Hypothalamus (tissue), 51 donors: ENCODE measurements at regions not wholly inside any gene's neighbourhood (a gene's known extent, or its start where the extent isn't known, plus 50 kb on each side); places are given as distances from the start of the nearest gene placed in this dataset.
A peak's percentile ranks its signal among the peaks of the same experiment; 100 is the strongest.

Experiments
- DNase-seq, 51 donors: peaks; one replicate each; lab custom pipeline; 2025; lab: John Stamatoyannopoulos, UW

DNA sequence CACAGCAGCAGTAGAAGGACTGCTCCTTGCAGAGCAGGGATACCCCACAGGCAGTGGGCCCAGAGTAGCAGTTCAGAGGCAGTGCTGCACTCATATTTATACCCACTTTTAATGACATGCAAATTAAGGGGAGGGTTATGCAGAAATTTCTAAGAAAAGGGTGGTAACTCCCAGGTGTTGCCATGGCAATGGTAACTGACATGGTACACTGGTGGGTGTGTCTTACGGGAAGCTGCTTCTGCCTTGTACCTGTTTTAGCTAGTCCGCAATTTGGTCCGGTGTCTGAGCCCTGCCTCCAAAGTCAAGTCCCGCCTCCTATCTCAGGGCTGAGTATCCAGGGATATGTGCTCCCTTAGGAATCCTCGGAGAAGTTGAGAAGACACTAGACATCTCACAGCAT, 79.2 kb upstream of the UQCRFS1 start:
- no peak for DNase-seq

DNA sequence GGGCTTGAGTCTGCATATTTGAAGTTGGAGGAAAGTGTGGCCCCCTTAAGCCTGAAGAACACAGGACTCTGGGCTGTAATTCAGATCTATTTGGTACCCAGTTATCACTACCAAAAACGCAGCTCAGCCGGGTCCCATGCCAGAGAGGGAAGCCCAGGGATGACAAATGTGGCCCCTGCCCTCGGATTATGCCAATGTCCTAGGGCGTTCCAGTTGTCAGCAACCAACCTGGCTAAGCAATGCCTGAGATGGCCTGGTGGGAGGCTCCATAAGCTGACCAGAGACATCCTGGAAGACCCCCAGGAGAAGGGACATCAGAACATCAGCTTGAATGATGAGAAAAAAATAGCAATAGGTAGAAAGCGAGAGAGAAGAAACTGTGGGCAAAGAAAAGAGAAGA, 79.6 kb upstream of the UQCRFS1 start:
- no peak for DNase-seq

- DNase-seq = no peak
These were observed 80.3 kb upstream of the UQCRFS1 start for GRCh38 chr19:29293292-29293691.

- no peak for DNase-seq
These were observed 80.9 kb upstream of the UQCRFS1 start for GRCh38 chr19:29293736-29294342.

DNA sequence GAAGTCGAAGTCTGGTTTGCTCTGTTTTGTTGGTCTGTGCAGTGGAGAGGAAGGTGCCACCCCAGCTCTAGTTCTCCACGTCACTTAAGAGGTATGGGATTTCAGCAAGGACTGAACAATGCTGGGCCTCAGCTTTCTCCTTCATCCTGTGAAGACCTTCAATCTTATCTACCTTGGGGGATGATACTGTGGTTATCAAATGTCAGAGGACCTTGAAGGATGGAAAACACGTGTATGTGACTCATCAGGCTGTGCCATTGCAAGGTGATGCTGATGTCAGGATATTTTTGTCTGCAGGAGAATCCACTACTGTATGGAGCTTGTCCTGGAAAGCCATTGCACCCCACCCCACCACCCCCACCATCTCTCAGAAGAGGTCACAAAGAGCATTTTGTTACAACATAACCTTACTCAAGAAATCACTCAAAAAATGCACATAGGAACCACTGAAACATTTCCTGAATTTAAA, 81.4 kb upstream of the UQCRFS1 start:
- no peak for DNase-seq

DNA sequence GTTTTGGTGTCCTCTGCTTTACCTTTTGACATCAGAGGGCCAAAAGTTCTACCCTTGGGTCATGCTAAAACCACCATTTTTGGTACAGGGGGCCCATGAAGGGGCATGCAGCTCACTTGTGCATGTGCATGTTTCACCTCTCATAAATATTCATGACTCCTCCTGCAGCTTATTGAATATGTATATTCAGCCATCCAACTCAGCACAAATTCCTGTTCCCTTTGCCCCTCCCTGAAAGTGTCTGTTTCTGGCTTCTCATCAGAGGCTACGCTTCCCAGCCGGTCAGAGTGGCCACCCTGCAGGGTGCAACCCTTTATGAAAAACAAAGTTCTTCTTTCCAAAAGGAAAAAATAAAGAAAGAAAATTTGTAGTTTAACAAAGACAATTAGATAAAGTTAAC, 82.3 kb upstream of the UQCRFS1 start:
- no peak for DNase-seq

DNA sequence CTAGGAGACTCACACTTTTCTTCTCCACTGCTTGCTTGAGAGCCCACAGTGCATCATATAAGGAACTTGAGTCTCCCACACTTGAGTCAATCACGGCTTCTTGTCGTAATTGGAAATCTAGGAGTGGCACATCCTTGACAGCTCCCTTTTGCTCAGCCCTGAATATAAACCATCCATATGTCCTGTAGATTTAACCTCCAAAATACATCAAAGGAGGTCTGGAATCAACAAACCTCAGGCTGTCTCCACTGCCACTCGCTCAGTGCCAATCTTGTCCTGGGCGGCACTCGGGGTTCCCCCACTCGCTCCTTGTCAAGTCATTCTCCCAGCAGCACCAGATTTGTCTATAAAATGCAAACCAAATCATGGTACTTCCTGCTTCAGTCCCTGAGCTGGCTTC, 84.4 kb upstream of the UQCRFS1 start:
- DNase-seq = no peak

DNA sequence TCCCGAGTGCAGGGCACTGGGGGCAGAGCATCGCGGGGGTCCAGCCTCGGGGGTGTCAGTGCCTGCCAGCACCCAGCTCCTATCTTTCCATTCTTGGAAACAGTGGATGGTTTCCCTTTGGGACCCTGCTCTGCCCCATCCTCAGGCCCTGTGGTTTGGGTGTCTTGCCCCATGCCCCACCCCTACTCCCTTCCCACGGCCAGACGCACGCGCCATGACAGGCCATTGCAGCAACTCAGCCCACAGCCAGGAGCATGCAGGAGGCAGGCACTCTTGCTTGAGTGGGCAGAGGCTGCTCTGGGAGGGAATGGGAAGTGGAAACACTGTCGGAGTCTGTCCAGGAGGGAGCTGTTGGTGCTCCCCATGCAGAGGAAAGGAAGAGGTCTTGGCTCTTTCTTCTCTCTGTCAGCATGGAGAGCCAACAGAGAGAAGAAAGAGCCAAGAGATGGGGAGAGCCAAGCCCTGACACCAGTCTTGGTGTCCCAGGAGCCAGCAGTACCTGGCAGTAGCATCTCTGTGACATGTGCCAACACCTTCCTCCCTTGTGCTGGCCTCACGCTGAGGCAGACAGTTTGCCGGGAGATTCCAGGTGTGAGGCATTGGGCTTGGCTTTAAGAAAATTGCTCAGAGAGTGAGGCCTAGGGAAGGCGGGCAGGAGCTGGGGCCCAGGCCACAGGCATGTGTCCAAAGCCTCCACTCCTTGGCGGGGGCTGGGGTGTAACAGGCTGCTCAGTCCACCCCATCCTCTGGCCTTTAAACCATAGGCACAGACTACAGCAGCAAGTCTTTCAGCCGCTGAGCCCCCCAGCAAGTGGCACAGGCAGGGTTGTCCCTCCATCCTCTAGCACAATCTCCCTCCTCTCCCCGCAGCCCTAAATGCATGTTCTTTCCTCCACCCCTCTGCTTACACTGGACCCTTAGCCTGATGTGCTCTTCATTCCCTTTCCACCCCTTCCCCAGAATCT, 86.7 kb upstream of the UQCRFS1 start:
- no peak for DNase-seq

- DNase-seq = no peak
These were observed 89.3 kb upstream of the UQCRFS1 start for GRCh38 chr19:29302002-29302928.

DNA sequence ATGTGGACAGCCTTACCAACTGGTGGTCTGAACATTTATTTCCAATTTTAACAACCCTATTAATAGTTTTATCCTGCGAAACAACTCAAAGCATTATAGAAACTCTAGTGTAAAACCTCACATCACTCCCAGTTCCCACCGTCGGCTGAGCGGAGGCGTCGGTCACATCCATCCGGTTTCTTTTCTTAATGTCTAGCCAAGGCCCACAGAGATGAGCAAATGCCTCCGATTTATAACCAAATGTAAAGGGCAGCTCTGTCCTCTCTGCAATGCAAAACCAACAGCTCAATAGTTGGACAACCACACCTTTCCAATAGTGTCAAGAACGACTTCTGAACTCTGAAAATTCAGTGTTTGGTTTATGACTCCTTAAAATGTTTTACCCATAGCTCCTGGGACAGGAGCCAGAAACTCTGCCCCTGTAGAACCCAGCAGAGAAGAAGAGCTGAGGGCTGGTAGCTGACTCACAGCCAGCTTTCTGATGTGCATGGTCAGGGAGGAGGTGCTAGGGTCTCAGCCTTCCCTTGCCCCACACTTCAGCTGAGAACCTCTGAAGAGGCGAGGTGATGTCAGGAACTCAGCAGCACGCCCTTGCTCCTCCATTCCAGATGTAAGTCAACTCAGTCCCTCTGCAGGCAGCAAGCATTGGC, 90.2 kb upstream of the UQCRFS1 start:
- no peak for DNase-seq

DNA sequence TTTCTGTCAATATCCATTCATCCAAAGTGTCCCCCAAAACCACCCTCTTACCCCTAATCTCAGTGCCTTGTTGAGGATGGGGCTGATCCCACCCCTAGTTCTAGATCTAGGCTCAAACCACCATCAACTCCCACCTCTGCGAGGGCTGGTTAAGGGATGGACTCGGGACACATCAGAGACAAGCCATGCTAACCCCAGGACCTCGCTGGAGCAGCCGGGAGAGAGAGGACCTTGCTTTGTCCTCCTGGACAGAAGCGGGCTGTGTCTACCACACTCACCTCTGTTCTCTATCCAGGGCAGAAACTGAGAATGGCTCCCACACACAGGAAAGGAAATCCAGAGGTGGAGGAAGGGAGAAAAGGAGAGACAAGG, 90.8 kb upstream of the UQCRFS1 start:
- DNase-seq = no peak

DNA sequence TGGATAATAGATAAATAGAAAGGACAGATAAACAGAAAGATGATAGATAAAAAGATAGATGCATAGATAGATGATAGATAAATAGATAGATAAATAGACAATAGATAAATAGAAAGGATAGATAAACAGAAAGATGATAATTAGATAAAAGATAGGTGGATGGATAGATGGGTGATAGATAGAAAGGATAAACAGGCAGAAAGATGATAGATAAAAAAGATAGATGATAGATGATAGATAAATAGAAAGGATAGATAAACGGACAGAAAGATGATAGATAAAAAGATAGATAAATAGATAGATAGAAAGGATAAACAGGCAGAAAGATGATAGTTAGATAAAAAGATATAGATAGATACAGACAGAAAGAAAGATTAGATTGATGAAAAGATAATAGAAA, 92.3 kb upstream of the UQCRFS1 start:
- no peak for DNase-seq

- DNase-seq = no peak
These were observed 96.1 kb upstream of the UQCRFS1 start for GRCh38 chr19:29308977-29309590.

DNA sequence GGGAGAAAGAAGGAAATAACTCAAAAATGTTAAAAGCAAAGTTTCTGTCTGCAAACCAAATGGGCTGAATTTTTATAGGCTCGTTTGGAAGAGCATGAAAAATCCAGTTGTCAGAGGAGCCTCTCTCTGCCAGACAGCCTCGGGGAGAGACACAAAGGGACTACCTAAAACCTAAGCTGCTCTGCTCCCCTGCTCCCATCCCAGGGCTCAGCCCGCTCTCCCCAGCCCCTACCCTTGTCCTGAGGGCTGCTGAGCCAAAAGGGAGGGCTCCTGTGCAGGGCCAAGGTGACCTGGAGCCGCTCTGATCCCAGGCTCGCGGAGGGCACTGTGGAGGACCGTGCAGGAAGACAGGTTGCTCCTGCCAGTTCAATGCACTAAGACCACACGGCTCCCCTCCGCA, 96.7 kb upstream of the UQCRFS1 start:
- DNase-seq = no peak

DNA sequence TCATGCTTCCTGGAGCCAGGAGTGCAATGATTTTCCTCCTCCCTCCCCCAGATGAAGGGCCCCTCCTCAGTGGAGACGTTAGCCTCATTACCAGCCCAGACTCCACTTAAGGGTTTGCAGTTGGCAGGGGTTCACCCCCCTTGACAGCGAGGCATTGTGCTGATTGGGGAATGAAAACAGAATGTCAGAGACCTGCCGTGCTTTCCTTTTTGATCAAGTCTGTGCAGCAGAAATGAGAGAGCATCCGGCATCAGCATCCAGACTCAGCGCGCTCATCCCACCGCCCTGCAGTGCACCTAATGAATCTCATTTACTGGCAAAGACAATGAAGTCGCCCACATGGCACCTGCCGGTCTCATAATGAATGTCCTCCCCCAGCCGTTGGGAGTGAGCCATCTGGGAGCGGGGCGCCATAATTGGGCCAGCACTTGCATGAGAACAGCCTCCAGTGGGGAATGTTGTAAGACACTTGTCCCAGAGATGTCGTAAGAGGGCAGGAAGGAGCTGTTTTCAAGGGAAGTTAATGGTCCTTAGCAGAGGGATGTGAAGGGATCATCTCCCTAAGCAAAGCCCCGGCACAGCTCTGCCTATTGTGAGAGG, 98.3 kb upstream of the UQCRFS1 start:
- DNase-seq = peak in 2 of 51 donors; percentile 8 to 18

- no peak for DNase-seq
These were observed 102.7 kb upstream of the UQCRFS1 start for GRCh38 chr19:29315556-29316190.

DNA sequence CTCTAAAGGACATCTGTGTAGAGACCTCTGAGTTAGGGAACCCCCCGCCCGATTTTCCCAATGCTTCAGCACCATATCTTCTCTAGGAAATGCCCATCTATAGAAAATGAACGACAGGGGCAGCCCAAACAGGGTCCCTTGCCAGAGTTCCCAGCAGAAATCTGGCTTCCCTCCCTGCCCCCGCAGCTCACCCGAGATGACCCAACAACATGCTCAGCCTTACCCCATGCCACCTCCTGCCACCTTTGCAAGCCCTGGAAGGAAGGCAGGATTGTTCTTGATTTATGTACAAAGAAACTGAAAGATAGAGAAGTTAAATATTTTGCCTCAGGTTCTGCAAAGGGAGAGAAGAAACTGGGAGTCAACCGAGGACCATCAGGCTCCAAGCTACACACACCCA, 105.6 kb upstream of the UQCRFS1 start:
- DNase-seq = no peak

GRCh38 chr19:29320086-29320485, 107.1 kb upstream of the UQCRFS1 start:
- DNase-seq = peak in 1 of 51 donors; percentile 46

- peak in 1 of 51 donors; percentile 46 for DNase-seq
These were observed 107.7 kb upstream of the UQCRFS1 start for GRCh38 chr19:29320618-29321017.
